MM.1S (cell line): ENCODE measurements at regions not wholly inside any gene's neighbourhood (a gene's known extent, or its start where the extent isn't known, plus 50 kb on each side); places are given as distances from the start of the nearest gene placed in this dataset.
A peak's percentile ranks its signal among the peaks of the same experiment; 100 is the strongest.

Source experiments
- DNase-seq: peaks from one replicate; pipeline ENCODE4 v3.0.0-alpha.2; 2015
- H2AFZ ChIP-seq: fragments of 300-600 bp; sonication (generic); 2 replicates; pipeline ENCODE4 v1.6.0; 2016; ENCODE audit warnings: antibody characterized with exemption, low read length
- H3F3A ChIP-seq: fragments of 300-600 bp; sonication (generic); 2 replicates; pipeline ENCODE4 v1.6.1; 2016; ENCODE audit warnings: mild to moderate bottlenecking, antibody characterized with exemption, low read length, moderate library complexity, mixed read lengths; ENCODE audit not compliant: insufficient read depth
- H3K27ac ChIP-seq: fragments of 300-600 bp; sonication (generic); 2 replicates; pipeline ENCODE4 v1.5.1; 2016; ENCODE audit warnings: mild to moderate bottlenecking, low read length
- H3K27me3 ChIP-seq: fragments of 300-600 bp; sonication (generic); replicated peaks from 2 replicates; pipeline ENCODE4 v1.6.0; 2016; ENCODE audit warnings: low read length; ENCODE audit not compliant: insufficient read depth
- H3K36me3 ChIP-seq: fragments of 300-600 bp; sonication (generic); replicated peaks from 2 replicates; pipeline ENCODE4 v1.6.1; 2016; ENCODE audit warnings: mild to moderate bottlenecking, low read length, mixed read lengths; ENCODE audit not compliant: insufficient read depth
- H3K4me1 ChIP-seq: fragments of 300-600 bp; sonication (generic); 2 replicates; pipeline ENCODE4 v1.6.1; 2016; ENCODE audit warnings: low read length, mixed read lengths
- H3K4me2 ChIP-seq: fragments of 300-600 bp; sonication (generic); 2 replicates; pipeline ENCODE4 v1.6.0; 2016; ENCODE audit warnings: low read depth, low read length
- H3K4me3 ChIP-seq: fragments of 300-600 bp; sonication (generic); 2 replicates; pipeline ENCODE4 v1.5.1; 2016; ENCODE audit warnings: low read length, mixed read lengths
- H3K79me2 ChIP-seq: fragments of 300-600 bp; sonication (generic); 2 replicates; pipeline ENCODE4 v1.6.1; 2016; ENCODE audit warnings: mixed run types, low read length, mixed read lengths
- H3K9ac ChIP-seq: fragments of 300-600 bp; sonication (generic); 2 replicates; pipeline ENCODE4 v1.6.1; 2016; ENCODE audit warnings: low read length, mixed read lengths
- H3K9me2 ChIP-seq: fragments of 300-600 bp; sonication (generic); replicated peaks from 2 replicates; pipeline ENCODE4 v1.6.1; 2016; ENCODE audit warnings: mild to moderate bottlenecking, low read length, mixed read lengths; ENCODE audit not compliant: insufficient read depth
- H3K9me3 ChIP-seq: fragments of 300-600 bp; sonication (generic); replicated peaks from 2 replicates; pipeline ENCODE4 v1.6.1; 2016; ENCODE audit warnings: mild to moderate bottlenecking, low read length, mixed read lengths; ENCODE audit not compliant: insufficient read depth
- H4K20me1 ChIP-seq: fragments of 300-600 bp; sonication (generic); 2 replicates; pipeline ENCODE4 v1.6.1; 2016; ENCODE audit warnings: mild to moderate bottlenecking, low read length, moderate library complexity, mixed read lengths; ENCODE audit not compliant: insufficient read depth
- CTCF ChIP-seq: fragments of 300-600 bp; sonication (generic); IDR thresholded peaks from 2 replicates; pipeline ENCODE4 v1.5.1; 2016; ENCODE audit warnings: antibody characterized with exemption, low read length, mixed read lengths
- EZH2 ChIP-seq: fragments of 300-600 bp; sonication (generic); optimal IDR thresholded peaks from 2 replicates; pipeline ENCODE3; 2017; ENCODE audit warnings: low read depth, mild to moderate bottlenecking, antibody characterized with exemption, low read length, mixed read lengths
- EZH2phosphoT487 ChIP-seq: fragments of 300-600 bp; sonication (generic); IDR thresholded peaks from 2 replicates; pipeline ENCODE4 v1.6.1; 2018; ENCODE audit warnings: antibody characterized with exemption, low read length

GRCh38 chr10:11683529-11684320 lies 58.5 kb upstream of the ECHDC3 start:
- no peaks in the 10 kb centered on the region for H3K79me2 ChIP-seq
- 0 out of 2 replicates have a peak overlapping the region, but pooled peaks have one; percentile 55 for H3K4me3 ChIP-seq
- no peaks in the 10 kb centered on the region for H3K9me3 ChIP-seq
- no peak overlapping the region for H3K9ac ChIP-seq
- H3K36me3 ChIP-seq = no peaks in the 10 kb centered on the region
- H3F3A ChIP-seq = peaks cover 14% of the 10 kb centered on the region
- H3K27ac ChIP-seq = peak overlapping the region; percentile 96; the same call in 1 of the 2 replicates
- H3K4me2 ChIP-seq = peak overlapping the region; percentile 84; the same call in 1 of the 2 replicates
- H4K20me1 ChIP-seq = no peaks in the 10 kb centered on the region
- TF ChIP-seq EZH2phosphoT487 = no peak
- no peaks in the 10 kb centered on the region for H3K27me3 ChIP-seq
- DNase-seq = no peak
- peaks cover 18% of the 10 kb centered on the region for H3K4me1 ChIP-seq
- no peaks in the 10 kb centered on the region for H3K9me2 ChIP-seq
- peak overlapping the region; percentile 81; the same call in 1 of the 2 replicates for H2AFZ ChIP-seq

GRCh38 chr10:11682851-11683250 lies 59.3 kb upstream of the ECHDC3 start:
- H3K9me2 ChIP-seq = no peaks in the 10 kb centered on the region
- H2AFZ ChIP-seq = no peak overlapping the region
- no peak overlapping the region for H3K4me3 ChIP-seq
- TF ChIP-seq EZH2 = no peak
- no peak for TF ChIP-seq EZH2phosphoT487
- TF ChIP-seq CTCF = no peak
- no peak overlapping the region for H3K9ac ChIP-seq
- H3K36me3 ChIP-seq = no peaks in the 10 kb centered on the region
- H3K27ac ChIP-seq = no peak overlapping the region
- no peaks in the 10 kb centered on the region for H3K27me3 ChIP-seq
- H3K79me2 ChIP-seq = no peaks in the 10 kb centered on the region
- no peak overlapping the region for H3K4me2 ChIP-seq
- peaks cover 20% of the 10 kb centered on the region for H3K4me1 ChIP-seq
- DNase-seq = no peak
- H4K20me1 ChIP-seq = no peaks in the 10 kb centered on the region
- no peaks in the 10 kb centered on the region for H3K9me3 ChIP-seq
- H3F3A ChIP-seq = peaks cover 21% of the 10 kb centered on the region

- H2AFZ ChIP-seq = no peak overlapping the region
- TF ChIP-seq EZH2phosphoT487 (no peak), EZH2 (no peak), CTCF (no peak)
- no peak overlapping the region for H3K27ac ChIP-seq
- no peaks in the 10 kb centered on the region for H3K79me2 ChIP-seq
- peaks cover 21% of the 10 kb centered on the region for H3F3A ChIP-seq
- no peak overlapping the region for H3K9ac ChIP-seq
- H3K9me3 ChIP-seq = no peaks in the 10 kb centered on the region
- DNase-seq = no peak
- H3K27me3 ChIP-seq = no peaks in the 10 kb centered on the region
- H3K4me2 ChIP-seq = no peak overlapping the region
- no peaks in the 10 kb centered on the region for H3K9me2 ChIP-seq
- H3K36me3 ChIP-seq = no peaks in the 10 kb centered on the region
- H3K4me3 ChIP-seq = no peak overlapping the region
- peaks cover 20% of the 10 kb centered on the region for H3K4me1 ChIP-seq
- H4K20me1 ChIP-seq = no peaks in the 10 kb centered on the region
These were observed 59.9 kb upstream of the ECHDC3 start for GRCh38 chr10:11682267-11682683.

GRCh38 chr10:11680496-11680895 lies 61.7 kb upstream of the ECHDC3 start:
- Histone ChIP-seq H3K9ac (no peak overlapping the region), H2AFZ (no peak overlapping the region), H4K20me1 (no peaks in the 10 kb centered on the region), H3K4me1 (peaks cover 13% of the 10 kb centered on the region), H3K27me3 (0 out of 2 replicates have a peak, but pooled peaks cover 5% of the 10 kb centered on the region), H3F3A (peaks cover 17% of the 10 kb centered on the region), H3K27ac (no peak overlapping the region), H3K4me3 (no peak overlapping the region), H3K4me2 (no peak overlapping the region), H3K9me2 (no peaks in the 10 kb centered on the region), H3K36me3 (no peaks in the 10 kb centered on the region), H3K79me2 (no peaks in the 10 kb centered on the region), H3K9me3 (no peaks in the 10 kb centered on the region)
- TF ChIP-seq CTCF (no peak), EZH2 (no peak), EZH2phosphoT487 (no peak)
- no peak for DNase-seq
